H1 (cell line): ENCODE measurements at regions not wholly inside any gene's neighbourhood (a gene's known extent, or its start where the extent isn't known, plus 50 kb on each side); places are given as distances from the start of the nearest gene placed in this dataset.

ENCODE experiments used
- CTCF ChIA-PET: fragments of 300-600 bp; sonication (Branson Sonifier 250); formaldehyde crosslinking; loops from one replicate; lab custom pipeline; 2021; ENCODE audit not compliant: partially characterized antibody; lab: Charles Lee
- POLR2A ChIA-PET: fragments of 300-600 bp; sonication (Branson Sonifier 250); formaldehyde crosslinking; loops from one replicate; lab custom pipeline; 2021; ENCODE audit warnings: inconsistent platforms; ENCODE audit not compliant: partially characterized antibody; lab: Charles Lee
- DNase-seq, 2 experiments: peaks; one replicate each; pipeline versions ENCODE4 v3.0.0 to v3.0.0-alpha.2; 2010 to 2022; ENCODE audit warnings: low spot score in 2 of 2, low read depth in 1 of 2, mixed read lengths in 1 of 2
- FAIRE-seq: peaks from 2 replicates; lab custom pipeline; 2011; peaks lifted over from hg19 to GRCh38; lab: Jason Lieb, UNC
- H2AFZ ChIP-seq: 2 replicates; pipeline ENCODE4 v1.8.1; 2012; ENCODE audit warnings: low read length, inconsistent platforms
- H2AK5ac ChIP-seq: 2 replicates; pipeline ENCODE4 v1.6.1; 2013; ENCODE audit warnings: low read depth, low read length
- H2BK120ac ChIP-seq: replicated peaks from 2 replicates; pipeline ENCODE3; 2013; ENCODE audit warnings: low read depth, low read length, inconsistent platforms
- H2BK12ac ChIP-seq: 2 replicates; pipeline ENCODE4 v1.6.1; 2013; ENCODE audit warnings: low read depth, low read length
- H2BK15ac ChIP-seq: 2 replicates; pipeline ENCODE4 v1.6.1; 2013; ENCODE audit warnings: low read length
- H2BK20ac ChIP-seq: 2 replicates; pipeline ENCODE4 v1.6.1; 2013; ENCODE audit warnings: low read length
- H2BK5ac ChIP-seq: 2 replicates; pipeline ENCODE4 v1.6.1; 2013; ENCODE audit warnings: low read depth, low read length
- H3K14ac ChIP-seq: 2 replicates; pipeline ENCODE4 v1.6.1; 2013; ENCODE audit warnings: inconsistent platforms; ENCODE audit not compliant: insufficient read length
- H3K18ac ChIP-seq: 2 replicates; pipeline ENCODE4 v1.6.1; 2013; ENCODE audit warnings: low read length; ENCODE audit errors: extremely low read depth
- H3K23ac ChIP-seq: 2 replicates; pipeline ENCODE4 v1.6.1; 2013; ENCODE audit warnings: inconsistent platforms; ENCODE audit not compliant: insufficient read length
- H3K23me2 ChIP-seq: 2 replicates; pipeline ENCODE4 v1.6.1; 2013; ENCODE audit warnings: low read depth, low read length
- H3K27ac ChIP-seq: 2 replicates; pipeline ENCODE4 v1.6.1; 2011; ENCODE audit warnings: low read depth, low read length, inconsistent platforms
- H3K27me3 ChIP-seq, 4 experiments: replicated peaks in 1 of 4; 1 replicate in 1 of 4; 2 replicates in 3 of 4; pipeline versions ENCODE4 v1.6.1 to v1.8.1; 2011 to 2013; ENCODE audit warnings: low read length in 3 of 4, mild to moderate bottlenecking in 3 of 4, inconsistent platforms in 2 of 4, mixed read lengths in 2 of 4, moderate library complexity in 1 of 4; ENCODE audit not compliant: control insufficient read depth in 3 of 4, insufficient read depth in 3 of 4; ENCODE audit errors: extremely low read depth in 1 of 4
- H3K36me3 ChIP-seq, 4 experiments: 2 replicates each; pipeline versions ENCODE4 v1.6.1 to v1.8.1; 2011 to 2013; ENCODE audit warnings: mild to moderate bottlenecking in 4 of 4, low read length in 3 of 4, moderate library complexity in 2 of 4, control low read depth in 1 of 4, inconsistent platforms in 1 of 4; ENCODE audit not compliant: insufficient read depth in 4 of 4, control insufficient read depth in 2 of 4
- H3K4ac ChIP-seq: replicated peaks from 2 replicates; pipeline ENCODE3; 2013; ENCODE audit warnings: low read length, low read depth, mixed read lengths, inconsistent platforms; ENCODE audit not compliant: insufficient read length
- H3K4me1 ChIP-seq, 4 experiments: replicated peaks in 1 of 4; 1 replicate in 1 of 4; 2 replicates in 3 of 4; pipeline versions ENCODE4 v1.6.1 to v1.8.1; 2011 to 2013; ENCODE audit warnings: low read length in 3 of 4, inconsistent platforms in 2 of 4, mixed read lengths in 1 of 4; ENCODE audit not compliant: insufficient read depth in 4 of 4, control insufficient read depth in 3 of 4
- H3K4me2 ChIP-seq, 2 experiments: 2 replicates each; pipeline versions ENCODE4 v1.6.1 to v1.8.1; 2011 to 2013; ENCODE audit warnings: low read depth in 2 of 2, low read length in 2 of 2, control low read depth in 1 of 2, inconsistent platforms in 1 of 2, mild to moderate bottlenecking in 1 of 2; ENCODE audit not compliant: insufficient read depth in 1 of 2
- H3K4me3 ChIP-seq, 4 experiments: fragments of 200-600, 300-600 bp in 1 of 4; sonication (generic), shearing (Covaris generic), sonication (Bioruptor Twin) in 1 of 4; 2 replicates each; pipeline versions ENCODE4 v1.5.1 to v1.8.1; 2011 to 2016; ENCODE audit warnings: low read length in 4 of 4, low read depth in 3 of 4, control low read depth in 2 of 4, inconsistent platforms in 2 of 4, mild to moderate bottlenecking in 2 of 4, mixed read lengths in 1 of 4, moderate library complexity in 1 of 4; ENCODE audit not compliant: insufficient read depth in 2 of 4; ENCODE audit errors: extremely low read depth in 1 of 4
- H3K56ac ChIP-seq: replicated peaks from 2 replicates; pipeline ENCODE3; 2013; ENCODE audit warnings: low read depth, mild to moderate bottlenecking, mixed read lengths, low read length, inconsistent platforms; ENCODE audit not compliant: insufficient read length
- H3K79me1 ChIP-seq: 2 replicates; pipeline ENCODE4 v1.6.1; 2013; ENCODE audit warnings: low read depth, low read length, control low read depth
- H3K79me2 ChIP-seq, 2 experiments: 2 replicates each; pipeline versions ENCODE4 v1.6.1 to v1.8.1; 2012 to 2013; ENCODE audit warnings: low read length in 2 of 2, mild to moderate bottlenecking in 2 of 2, inconsistent platforms in 1 of 2; ENCODE audit not compliant: insufficient read depth in 2 of 2, control insufficient read depth in 1 of 2
- H3K9ac ChIP-seq, 4 experiments: replicated peaks in 1 of 4; 1 replicate in 1 of 4; 2 replicates in 3 of 4; pipeline versions ENCODE4 v1.6.1 to v1.8.1; 2011 to 2013; ENCODE audit warnings: low read depth in 3 of 4, low read length in 3 of 4, control low read depth in 2 of 4, mild to moderate bottlenecking in 2 of 4, moderate library complexity in 2 of 4, inconsistent platforms in 1 of 4; ENCODE audit errors: extremely low read depth in 1 of 4
- H3K9me3 ChIP-seq, 2 experiments: 2 replicates each; pipeline versions ENCODE4 v1.6.1 to v1.8.1; 2012 to 2013; ENCODE audit warnings: mild to moderate bottlenecking in 2 of 2, moderate library complexity in 2 of 2, control low read depth in 1 of 2, inconsistent platforms in 1 of 2, low read depth in 1 of 2, low read length in 1 of 2, mixed read lengths in 1 of 2; ENCODE audit not compliant: insufficient read depth in 2 of 2
- H4K20me1 ChIP-seq, 2 experiments: replicated peaks in 1 of 2; 2 replicates each; pipeline versions ENCODE3 to v1.8.1; 2011 to 2013; ENCODE audit warnings: inconsistent platforms in 2 of 2, low read length in 2 of 2, mild to moderate bottlenecking in 1 of 2; ENCODE audit not compliant: insufficient read depth in 2 of 2, control insufficient read depth in 1 of 2
- H4K5ac ChIP-seq: 2 replicates; pipeline ENCODE4 v1.6.1; 2013; ENCODE audit warnings: low read length, low read depth, mixed read lengths, inconsistent platforms; ENCODE audit not compliant: insufficient read length
- H4K8ac ChIP-seq: 2 replicates; pipeline ENCODE4 v1.8.0; 2013; ENCODE audit warnings: mild to moderate bottlenecking, moderate library complexity, low read length, inconsistent platforms; ENCODE audit not compliant: insufficient read depth; ENCODE audit errors: extremely low read depth
- H4K91ac ChIP-seq: replicated peaks from 2 replicates; pipeline ENCODE3; 2013; ENCODE audit warnings: low read length, mixed read lengths, inconsistent platforms; ENCODE audit not compliant: insufficient read length
- BCL11A ChIP-seq, 2 experiments: IDR thresholded peaks; one replicate each; pipeline ENCODE4 v1.6.1; 2011; ENCODE audit warnings: low read depth in 2 of 2, low read length in 2 of 2, mild to moderate bottlenecking in 2 of 2
- EP300 ChIP-seq, 2 experiments: IDR thresholded peaks; 1 replicate in 1 of 2; 2 replicates in 1 of 2; pipeline ENCODE4 v1.6.1; 2011 to 2012; ENCODE audit warnings: low read depth in 2 of 2, low read length in 2 of 2, mild to moderate bottlenecking in 2 of 2, borderline replicate concordance in 1 of 2, inconsistent platforms in 1 of 2, moderate library complexity in 1 of 2
- GTF2F1 ChIP-seq: IDR thresholded peaks from 2 replicates; pipeline ENCODE4 v1.6.1; 2012; ENCODE audit warnings: low read depth, low read length, improper control_type of control experiment, borderline replicate concordance
- JUN ChIP-seq: IDR thresholded peaks from 2 replicates; pipeline ENCODE4 v1.6.1; 2011; ENCODE audit warnings: low read depth, mild to moderate bottlenecking, improper control_type of control experiment, low read length
- NRF1 ChIP-seq: IDR thresholded peaks from 2 replicates; pipeline ENCODE4 v1.6.1; 2011; ENCODE audit warnings: mild to moderate bottlenecking, low read depth, low read length, improper control_type of control experiment
- SIX5 ChIP-seq: IDR thresholded peaks from 2 replicates; pipeline ENCODE4 v1.6.1; 2011; ENCODE audit warnings: mild to moderate bottlenecking, low read depth, low read length
- SP1 ChIP-seq: IDR thresholded peaks from 2 replicates; pipeline ENCODE4 v1.6.1; 2011; ENCODE audit warnings: low read depth, low read length
- SUZ12 ChIP-seq: fragments of 200-600 bp; sonication (generic); IDR thresholded peaks from 2 replicates; pipeline ENCODE4 v1.6.1; 2012; ENCODE audit warnings: mild to moderate bottlenecking, inconsistent platforms, low read length, moderate library complexity, mixed read lengths
- TAF7 ChIP-seq: optimal IDR thresholded peaks from 2 replicates; pipeline ENCODE3; 2011; ENCODE audit warnings: low read depth, mild to moderate bottlenecking, inconsistent platforms, low read length, moderate library complexity, borderline replicate concordance
- YY1 ChIP-seq: IDR thresholded peaks from 2 replicates; pipeline ENCODE4 v1.6.1; 2011; ENCODE audit warnings: low read depth, mild to moderate bottlenecking, low read length
- WGBS, 2 experiments: shearing (Covaris generic) in 1 of 2; methylation state at CpG; one replicate each; pipeline versions ENCODE4 v1.1.6 to v1.1.7; 2013 to 2015; ENCODE audit warnings: low lambda C conversion rate in 2 of 2, mixed read lengths in 2 of 2, inconsistent platforms in 1 of 2, low coverage in 1 of 2, missing lambda C conversion rate in 1 of 2; ENCODE audit not compliant: insufficient replicate concordance in 2 of 2, insufficient coverage in 1 of 2, insufficient read length in 1 of 2; ENCODE audit errors: extremely low coverage in 1 of 2, missing lambda C conversion rate in 1 of 2; 5-methylcytosine and 5-hydroxymethylcytosine counted together
- TF ChIP-seq, protein P1 (sequence below): IDR thresholded peaks from 2 replicates; pipeline ENCODE4 v1.6.1; 2012; ENCODE audit warnings: low read length, inconsistent platforms

DNA sequence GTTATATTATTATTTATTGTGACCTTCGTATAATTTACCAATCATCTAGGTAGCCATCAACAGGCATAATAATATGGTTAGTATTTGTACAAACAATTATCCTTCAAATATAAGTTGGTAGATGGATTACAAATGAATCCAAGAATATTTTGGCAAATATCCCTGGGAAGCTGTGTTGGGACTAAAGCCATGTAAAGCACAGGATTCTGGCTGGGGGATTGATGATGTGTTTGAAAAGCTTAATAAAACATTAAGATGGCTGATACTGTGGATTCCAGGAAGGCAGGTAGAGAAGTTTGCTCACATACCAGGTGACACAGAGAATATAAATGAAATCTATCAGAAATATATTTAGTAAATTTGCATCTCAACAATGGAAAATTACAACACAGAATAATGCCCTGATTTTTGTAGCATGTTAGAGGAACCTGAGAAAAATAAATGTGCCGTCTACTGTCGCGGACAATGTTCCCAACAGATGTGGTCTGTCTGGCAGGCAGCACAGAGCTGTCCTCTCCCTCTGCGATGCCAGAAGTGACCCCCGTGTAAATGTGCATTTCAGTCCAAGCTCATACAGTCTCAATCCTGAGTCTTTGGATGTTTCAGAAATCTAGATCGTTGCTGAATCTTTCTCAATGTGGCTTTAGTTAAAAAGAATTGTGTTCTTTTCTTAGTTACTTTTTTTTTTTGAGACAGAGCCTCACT is 125.0 kb downstream of the TEX36 start:
- Histone ChIP-seq H2BK120ac (no peak overlapping the region), H3K4me2 (no peak overlapping the region), H2BK5ac (no peak overlapping the region), H2BK20ac (no peak overlapping the region), H4K5ac (no peak overlapping the region), H3K23ac (no peak overlapping the region), H4K20me1 (no peaks in the 10 kb centered on the region), H3K36me3 (no peaks in the 10 kb centered on the region; a peak in 1 of 8 replicates), H3K4ac (no peak overlapping the region), H3K79me2 (no peaks in the 10 kb centered on the region), H2AFZ (no peak overlapping the region), H2BK15ac (no peak overlapping the region), H3K4me3 (no peak overlapping the region), H2AK5ac (no peak overlapping the region), H3K56ac (no peak overlapping the region), H3K14ac (no peak overlapping the region), H2BK12ac (no peak overlapping the region), H4K91ac (no peak overlapping the region), H3K9me3 (peaks cover under 1 to 1% of the 10 kb centered on the region in 2 experiments; a peak in 1 of 4 replicates), H3K4me1 (no peaks in the 10 kb centered on the region), H3K23me2 (no peaks in the 10 kb centered on the region), H3K18ac (no peak overlapping the region), H3K27ac (no peak overlapping the region), H3K9ac (no peak overlapping the region), H3K79me1 (no peaks in the 10 kb centered on the region), H3K27me3 (no peaks in the 10 kb centered on the region), H4K8ac (no peak overlapping the region)
- 91% methylated on average over 7 of the region's 7 CpGs; no CpG with 5 or more reads in 1 of the 2 experiments for WGBS, 2 experiments
- ChIA-PET CTCF (interaction anchor here (0.6 to 0.7 kb wide), 2 partner anchors 24 to 496 kb away, joined by 3 read pairs; no protein-coding TSS in a partner anchor), POLR2A (interaction anchor here (0.6 to 0.7 kb wide), 3 partner anchors 26 to 227 kb away, joined by 3 to 4 read pairs (median 3); no protein-coding TSS in a partner anchor)
- DNase-seq (no peak), FAIRE-seq (no peak)
- TF ChIP-seq YY1 (no peak), TAF7 (no peak), SP1 (no peak), SIX5 (no peak), GTF2F1 (no peak), JUN (no peak), SUZ12 (no peak), NRF1 (no peak), EP300 (IDR thresholded peaks at IDR 0.05; ENCODE audit: borderline replicate concordance in 1 of 2, low read depth in 2 of 2, low read length in 2 of 2) (no peak), BCL11A (IDR thresholded peaks at IDR 0.05; ENCODE audit: low read depth in 2 of 2, low read length in 2 of 2) (no peak)
- TF ChIP-seq, protein P1, sequence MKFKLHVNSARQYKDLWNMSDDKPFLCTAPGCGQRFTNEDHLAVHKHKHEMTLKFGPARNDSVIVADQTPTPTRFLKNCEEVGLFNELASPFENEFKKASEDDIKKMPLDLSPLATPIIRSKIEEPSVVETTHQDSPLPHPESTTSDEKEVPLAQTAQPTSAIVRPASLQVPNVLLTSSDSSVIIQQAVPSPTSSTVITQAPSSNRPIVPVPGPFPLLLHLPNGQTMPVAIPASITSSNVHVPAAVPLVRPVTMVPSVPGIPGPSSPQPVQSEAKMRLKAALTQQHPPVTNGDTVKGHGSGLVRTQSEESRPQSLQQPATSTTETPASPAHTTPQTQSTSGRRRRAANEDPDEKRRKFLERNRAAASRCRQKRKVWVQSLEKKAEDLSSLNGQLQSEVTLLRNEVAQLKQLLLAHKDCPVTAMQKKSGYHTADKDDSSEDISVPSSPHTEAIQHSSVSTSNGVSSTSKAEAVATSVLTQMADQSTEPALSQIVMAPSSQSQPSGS: no peak
